ENCODE measurements at regions not wholly inside any gene's neighbourhood (a gene's known extent, or its start where the extent isn't known, plus 50 kb on each side); places are given as distances from the start of the nearest gene placed in this dataset.

- no peaks in the 10 kb centered on the region for H3K27me3 Mint-ChIP-seq
- no peaks in the 10 kb centered on the region for H3K36me3 Mint-ChIP-seq
- H3K4me3 Mint-ChIP-seq: no peak overlapping the region
- no peak for TF ChIP-seq CTCF (conservative IDR thresholded peaks at IDR 0.05)
- DNase-seq (ENCODE audit: extremely low spot score, unreplicated experiment): no peak
- no peak overlapping the region for H3K27ac Mint-ChIP-seq
- H3K9me3 Mint-ChIP-seq: no peaks in the 10 kb centered on the region
- peaks cover 15% of the 10 kb centered on the region for H3K4me1 Mint-ChIP-seq (ENCODE audit: unreplicated experiment)
These were observed 242.6 kb upstream of the FAT3 start for GRCh38 chr11:91981995-91982394.

- no peak for TF ChIP-seq CTCF (conservative IDR thresholded peaks at IDR 0.05)
- H3K27ac Mint-ChIP-seq: no peak overlapping the region
- DNase-seq (ENCODE audit: extremely low spot score, unreplicated experiment): no peak
- no peaks in the 10 kb centered on the region for H3K36me3 Mint-ChIP-seq
- H3K27me3 Mint-ChIP-seq: peaks cover 3% of the 10 kb centered on the region
- no peaks in the 10 kb centered on the region for H3K9me3 Mint-ChIP-seq
- peaks cover 16% of the 10 kb centered on the region for H3K4me1 Mint-ChIP-seq (ENCODE audit: unreplicated experiment)
- H3K4me3 Mint-ChIP-seq: no peak overlapping the region
These were observed 244.8 kb upstream of the FAT3 start for GRCh38 chr11:91979775-91980174.

- Mint-ChIP-seq H3K36me3 (no peaks in the 10 kb centered on the region), H3K4me3 (no peak overlapping the region), H3K27ac (no peak overlapping the region), H3K4me1 (ENCODE audit: unreplicated experiment) (peaks cover 15% of the 10 kb centered on the region), H3K27me3 (peaks cover 3% of the 10 kb centered on the region), H3K9me3 (no peaks in the 10 kb centered on the region)
- TF ChIP-seq CTCF (conservative IDR thresholded peaks at IDR 0.05): no peak
- no peak for DNase-seq (ENCODE audit: extremely low spot score, unreplicated experiment)
These were observed 245.9 kb upstream of the FAT3 start for GRCh38 chr11:91978747-91979146.

- TF ChIP-seq CTCF (conservative IDR thresholded peaks at IDR 0.05): no peak
- Mint-ChIP-seq H3K36me3 (no peaks in the 10 kb centered on the region), H3K27ac (no peak overlapping the region)
These were observed 251.9 kb upstream of the FAT3 start for GRCh38 chr11:91972665-91973266.

GRCh38 chr11:91970624-91971023 is 254.0 kb upstream of the FAT3 start:
- H3K27ac Mint-ChIP-seq: no peak overlapping the region
- H3K9me3 Mint-ChIP-seq: no peaks in the 10 kb centered on the region
- H3K4me1 Mint-ChIP-seq (ENCODE audit: unreplicated experiment): peaks cover 4% of the 10 kb centered on the region
- no peaks in the 10 kb centered on the region for H3K36me3 Mint-ChIP-seq
- DNase-seq (ENCODE audit: extremely low spot score, unreplicated experiment): no peak
- TF ChIP-seq CTCF (conservative IDR thresholded peaks at IDR 0.05): no peak
- no peaks in the 10 kb centered on the region for H3K27me3 Mint-ChIP-seq
- no peak overlapping the region for H3K4me3 Mint-ChIP-seq

More at GRCh38 chr11:91972665-91973266, 251.9 kb upstream of the FAT3 start:
- peaks cover 12% of the 10 kb centered on the region for H3K4me1 Mint-ChIP-seq (ENCODE audit: unreplicated experiment)
- no peak overlapping the region for H3K4me3 Mint-ChIP-seq
- H3K27me3 Mint-ChIP-seq: peaks cover 3% of the 10 kb centered on the region
- H3K9me3 Mint-ChIP-seq: no peaks in the 10 kb centered on the region
- no peak for DNase-seq (ENCODE audit: extremely low spot score, unreplicated experiment)

GRCh38 chr11:91969486-91969885 is 255.1 kb upstream of the FAT3 start:
- H3K27me3 Mint-ChIP-seq: no peaks in the 10 kb centered on the region
- TF ChIP-seq CTCF (conservative IDR thresholded peaks at IDR 0.05): no peak
- H3K9me3 Mint-ChIP-seq: peaks cover 3% of the 10 kb centered on the region
- no peak overlapping the region for H3K27ac Mint-ChIP-seq
- no peaks in the 10 kb centered on the region for H3K36me3 Mint-ChIP-seq
- H3K4me3 Mint-ChIP-seq: no peak overlapping the region
- no peak for DNase-seq (ENCODE audit: extremely low spot score, unreplicated experiment)
- H3K4me1 Mint-ChIP-seq (ENCODE audit: unreplicated experiment): peaks cover 4% of the 10 kb centered on the region

Measured in type B pancreatic cell (in vitro differentiated cells).